Effector CD4-positive, alpha-beta T cell (primary cell): ENCODE measurements at regions not wholly inside any gene's neighbourhood (a gene's known extent, or its start where the extent isn't known, plus 50 kb on each side); places are given as distances from the start of the nearest gene placed in this dataset.

Experiments used
- DNase-seq: peaks from one replicate; pipeline ENCODE4 v3.0.0-alpha.2; 2020

- DNase-seq = no peak
Measured at GRCh38 chr5:93926831-93927620, 185.6 kb upstream of the POU5F2 start.

- DNase-seq = no peak
Measured at GRCh38 chr5:93925321-93925720, 183.9 kb upstream of the POU5F2 start.

GRCh38 chr5:93924628-93925027 lies 183.2 kb upstream of the POU5F2 start:
- no peak for DNase-seq

GRCh38 chr5:93922551-93922950 lies 181.2 kb upstream of the POU5F2 start:
- DNase-seq = no peak

- no peak for DNase-seq
Measured at GRCh38 chr5:93921001-93921400, 179.6 kb upstream of the POU5F2 start.

GRCh38 chr5:93916872-93917271 lies 175.5 kb upstream of the POU5F2 start:
- DNase-seq = no peak

GRCh38 chr5:93915142-93915553 lies 173.7 kb upstream of the POU5F2 start:
- no peak for DNase-seq

GRCh38 chr5:93911609-93912008 lies 170.2 kb upstream of the POU5F2 start:
- DNase-seq = no peak

GRCh38 chr5:93909356-93909755 lies 168.0 kb upstream of the POU5F2 start:
- DNase-seq = no peak

- DNase-seq = no peak
Measured at GRCh38 chr5:93904917-93905316, 163.5 kb upstream of the POU5F2 start.

GRCh38 chr5:93902288-93902687 lies 160.9 kb upstream of the POU5F2 start:
- DNase-seq = no peak

- DNase-seq = no peak
Measured at GRCh38 chr5:93899026-93899600, 157.7 kb upstream of the POU5F2 start.

GRCh38 chr5:93894601-93895354 lies 153.4 kb upstream of the POU5F2 start:
- no peak for DNase-seq

- no peak for DNase-seq
Measured at GRCh38 chr5:93893075-93893474, 151.7 kb upstream of the POU5F2 start.

GRCh38 chr5:93892481-93892880 lies 151.1 kb upstream of the POU5F2 start:
- DNase-seq = no peak

GRCh38 chr5:93891491-93892480 lies 150.4 kb upstream of the POU5F2 start:
- DNase-seq = no peak

GRCh38 chr5:93890657-93891056 lies 149.3 kb upstream of the POU5F2 start:
- DNase-seq = no peak

- DNase-seq = no peak
Measured at GRCh38 chr5:93887678-93888077, 146.3 kb upstream of the POU5F2 start.

GRCh38 chr5:93886917-93887361 lies 145.5 kb upstream of the POU5F2 start:
- no peak for DNase-seq

GRCh38 chr5:93886098-93886806 lies 144.9 kb upstream of the POU5F2 start:
- DNase-seq = no peak

GRCh38 chr5:93884254-93884653 lies 142.9 kb upstream of the POU5F2 start:
- DNase-seq = no peak

- no peak for DNase-seq
Measured at GRCh38 chr5:93883459-93883858, 142.1 kb upstream of the POU5F2 start.
